UCSD-AML1 (cell line): ENCODE measurements at regions not wholly inside any gene's neighbourhood (a gene's known extent, or its start where the extent isn't known, plus 50 kb on each side); places are given as distances from the start of the nearest gene placed in this dataset.
"Not testable (repeated sequence)": the region's sequence is repeated elsewhere in the genome, so short reads cannot be mapped to it uniquely, and the experiment has no call there.

ENCODE experiments used
- DNase-seq: peaks from one replicate; lab custom pipeline; 2025; ENCODE audit not compliant: unreplicated experiment; lab: John Stamatoyannopoulos, UW

- not testable (repeated sequence) for DNase-seq
Observed at GRCh38 chr20:5660756-5661155, 50.0 kb upstream of the GPCPD1 start.
